ENCODE measurements at regions not wholly inside any gene's neighbourhood (a gene's known extent, or its start where the extent isn't known, plus 50 kb on each side); places are given as distances from the start of the nearest gene placed in this dataset.

DNA sequence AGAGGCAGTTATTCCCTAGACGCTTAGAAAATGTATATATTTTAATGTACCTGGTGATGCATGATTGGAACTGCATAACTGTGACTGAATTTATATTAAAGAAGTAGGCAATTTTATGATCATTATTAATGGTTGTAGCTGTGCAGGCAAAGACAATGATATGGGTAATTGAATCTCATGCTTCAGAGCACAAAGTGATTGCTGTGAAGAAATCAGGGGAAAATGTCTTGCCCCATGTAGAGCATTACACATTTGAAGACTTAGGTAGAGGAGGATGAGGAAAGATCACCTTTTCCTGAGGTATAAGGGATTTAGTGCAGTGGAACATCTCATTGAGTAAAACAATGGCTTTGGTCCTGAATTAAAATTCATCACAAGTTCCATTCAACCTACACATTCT lies 246.8 kb upstream of the DCC start:
- TF ChIP-seq ZFP36 (IDR thresholded peaks at IDR 0.05; ENCODE audit: borderline replicate concordance, partially characterized antibody) (no peak), POLR2A (IDR thresholded peaks at IDR 0.05; ENCODE audit: low read length) (no peak), JUN (IDR thresholded peaks at IDR 0.05) (no peak), HEYL (CRISPR knock-in tag; IDR thresholded peaks at IDR 0.05) (no peak), ESRRA (IDR thresholded peaks at IDR 0.05; ENCODE audit: borderline replicate concordance, low read length) (no peak), MAZ (IDR thresholded peaks at IDR 0.05; ENCODE audit: borderline replicate concordance, low read depth, low read length) (no peak), SMC3 (IDR thresholded peaks at IDR 0.05) (no peak)
- TF ChIP-seq, protein P1, sequence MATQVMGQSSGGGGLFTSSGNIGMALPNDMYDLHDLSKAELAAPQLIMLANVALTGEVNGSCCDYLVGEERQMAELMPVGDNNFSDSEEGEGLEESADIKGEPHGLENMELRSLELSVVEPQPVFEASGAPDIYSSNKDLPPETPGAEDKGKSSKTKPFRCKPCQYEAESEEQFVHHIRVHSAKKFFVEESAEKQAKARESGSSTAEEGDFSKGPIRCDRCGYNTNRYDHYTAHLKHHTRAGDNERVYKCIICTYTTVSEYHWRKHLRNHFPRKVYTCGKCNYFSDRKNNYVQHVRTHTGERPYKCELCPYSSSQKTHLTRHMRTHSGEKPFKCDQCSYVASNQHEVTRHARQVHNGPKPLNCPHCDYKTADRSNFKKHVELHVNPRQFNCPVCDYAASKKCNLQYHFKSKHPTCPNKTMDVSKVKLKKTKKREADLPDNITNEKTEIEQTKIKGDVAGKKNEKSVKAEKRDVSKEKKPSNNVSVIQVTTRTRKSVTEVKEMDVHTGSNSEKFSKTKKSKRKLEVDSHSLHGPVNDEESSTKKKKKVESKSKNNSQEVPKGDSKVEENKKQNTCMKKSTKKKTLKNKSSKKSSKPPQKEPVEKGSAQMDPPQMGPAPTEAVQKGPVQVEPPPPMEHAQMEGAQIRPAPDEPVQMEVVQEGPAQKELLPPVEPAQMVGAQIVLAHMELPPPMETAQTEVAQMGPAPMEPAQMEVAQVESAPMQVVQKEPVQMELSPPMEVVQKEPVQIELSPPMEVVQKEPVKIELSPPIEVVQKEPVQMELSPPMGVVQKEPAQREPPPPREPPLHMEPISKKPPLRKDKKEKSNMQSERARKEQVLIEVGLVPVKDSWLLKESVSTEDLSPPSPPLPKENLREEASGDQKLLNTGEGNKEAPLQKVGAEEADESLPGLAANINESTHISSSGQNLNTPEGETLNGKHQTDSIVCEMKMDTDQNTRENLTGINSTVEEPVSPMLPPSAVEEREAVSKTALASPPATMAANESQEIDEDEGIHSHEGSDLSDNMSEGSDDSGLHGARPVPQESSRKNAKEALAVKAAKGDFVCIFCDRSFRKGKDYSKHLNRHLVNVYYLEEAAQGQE (IDR thresholded peaks at IDR 0.05), result no peak
- TF ChIP-seq, protein P2, sequence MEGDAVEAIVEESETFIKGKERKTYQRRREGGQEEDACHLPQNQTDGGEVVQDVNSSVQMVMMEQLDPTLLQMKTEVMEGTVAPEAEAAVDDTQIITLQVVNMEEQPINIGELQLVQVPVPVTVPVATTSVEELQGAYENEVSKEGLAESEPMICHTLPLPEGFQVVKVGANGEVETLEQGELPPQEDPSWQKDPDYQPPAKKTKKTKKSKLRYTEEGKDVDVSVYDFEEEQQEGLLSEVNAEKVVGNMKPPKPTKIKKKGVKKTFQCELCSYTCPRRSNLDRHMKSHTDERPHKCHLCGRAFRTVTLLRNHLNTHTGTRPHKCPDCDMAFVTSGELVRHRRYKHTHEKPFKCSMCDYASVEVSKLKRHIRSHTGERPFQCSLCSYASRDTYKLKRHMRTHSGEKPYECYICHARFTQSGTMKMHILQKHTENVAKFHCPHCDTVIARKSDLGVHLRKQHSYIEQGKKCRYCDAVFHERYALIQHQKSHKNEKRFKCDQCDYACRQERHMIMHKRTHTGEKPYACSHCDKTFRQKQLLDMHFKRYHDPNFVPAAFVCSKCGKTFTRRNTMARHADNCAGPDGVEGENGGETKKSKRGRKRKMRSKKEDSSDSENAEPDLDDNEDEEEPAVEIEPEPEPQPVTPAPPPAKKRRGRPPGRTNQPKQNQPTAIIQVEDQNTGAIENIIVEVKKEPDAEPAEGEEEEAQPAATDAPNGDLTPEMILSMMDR (IDR thresholded peaks at IDR 0.05), result no peak
- TF ChIP-seq, protein P3, sequence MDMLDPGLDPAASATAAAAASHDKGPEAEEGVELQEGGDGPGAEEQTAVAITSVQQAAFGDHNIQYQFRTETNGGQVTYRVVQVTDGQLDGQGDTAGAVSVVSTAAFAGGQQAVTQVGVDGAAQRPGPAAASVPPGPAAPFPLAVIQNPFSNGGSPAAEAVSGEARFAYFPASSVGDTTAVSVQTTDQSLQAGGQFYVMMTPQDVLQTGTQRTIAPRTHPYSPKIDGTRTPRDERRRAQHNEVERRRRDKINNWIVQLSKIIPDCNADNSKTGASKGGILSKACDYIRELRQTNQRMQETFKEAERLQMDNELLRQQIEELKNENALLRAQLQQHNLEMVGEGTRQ (IDR thresholded peaks at IDR 0.05), result no peak

Data from A549 (cell line).